Neuronal stem cell (in vitro differentiated cells): ENCODE measurements at regions not wholly inside any gene's neighbourhood (a gene's known extent, or its start where the extent isn't known, plus 50 kb on each side); places are given as distances from the start of the nearest gene placed in this dataset.
"Not testable (repeated sequence)": the region's sequence is repeated elsewhere in the genome, so short reads cannot be mapped to it uniquely, and the experiment has no call there.

Experiments used
- DNase-seq: peaks from one replicate; pipeline ENCODE4 v3.0.0-alpha.2; 2013; ENCODE audit warnings: low spot score
- H2AFZ ChIP-seq: one replicate; pipeline ENCODE4 v1.6.1; 2013; ENCODE audit warnings: mild to moderate bottlenecking, low read length, inconsistent platforms
- H2AK5ac ChIP-seq: 2 replicates; pipeline ENCODE4 v1.6.1; 2013; ENCODE audit warnings: low read depth, mild to moderate bottlenecking, inconsistent platforms, low read length, moderate library complexity, mixed read lengths
- H2BK120ac ChIP-seq: 2 replicates; pipeline ENCODE4 v1.6.1; 2013; ENCODE audit warnings: low read depth, mild to moderate bottlenecking, inconsistent platforms, low read length, moderate library complexity, mixed read lengths
- H2BK12ac ChIP-seq: one replicate; pipeline ENCODE4 v1.6.1; 2013; ENCODE audit warnings: low read length, inconsistent platforms
- H2BK15ac ChIP-seq: 2 replicates; pipeline ENCODE4 v1.6.1; 2013; ENCODE audit warnings: mild to moderate bottlenecking, low read length, inconsistent platforms, mixed read lengths
- H2BK5ac ChIP-seq: one replicate; pipeline ENCODE4 v1.6.1; 2013; ENCODE audit warnings: inconsistent platforms, mild to moderate bottlenecking, low read length, moderate library complexity
- H3K14ac ChIP-seq: one replicate; pipeline ENCODE4 v1.6.1; 2013; ENCODE audit warnings: low read length, inconsistent platforms
- H3K18ac ChIP-seq: 2 replicates; pipeline ENCODE4 v1.6.1; 2013; ENCODE audit warnings: low read length, inconsistent platforms
- H3K23ac ChIP-seq: 2 replicates; pipeline ENCODE4 v1.6.1; 2013; ENCODE audit warnings: low read depth, mild to moderate bottlenecking, mixed read lengths, low read length, inconsistent platforms; ENCODE audit not compliant: poor library complexity
- H3K27ac ChIP-seq: replicated peaks from 3 replicates; pipeline ENCODE4 v1.5.1; 2013; ENCODE audit warnings: low read length, inconsistent platforms
- H3K27me3 ChIP-seq, 3 experiments: 2 replicates each; pipeline ENCODE4 v1.6.1; 2013; ENCODE audit warnings: low read length in 3 of 3, mild to moderate bottlenecking in 2 of 3, inconsistent platforms in 1 of 3, low read depth in 1 of 3, mixed read lengths in 1 of 3, moderate library complexity in 1 of 3; ENCODE audit not compliant: control insufficient read depth in 3 of 3, insufficient read depth in 3 of 3
- H3K36me3 ChIP-seq, 2 donors: replicated peaks in 1 of 2; 2 replicates each; pipeline ENCODE4 v1.6.1; 2013; ENCODE audit warnings: low read length in 2 of 2; ENCODE audit not compliant: control insufficient read depth in 2 of 2, insufficient read depth in 2 of 2
- H3K4ac ChIP-seq: 2 replicates; pipeline ENCODE4 v1.6.1; 2013; ENCODE audit warnings: inconsistent platforms, mild to moderate bottlenecking, low read length, moderate library complexity
- H3K4me1 ChIP-seq, 2 donors: 1 replicate in 1 of 2; 2 replicates in 1 of 2; pipeline ENCODE4 v1.6.1; 2013; ENCODE audit warnings: low read length in 2 of 2, low read depth in 1 of 2; ENCODE audit not compliant: control insufficient read depth in 2 of 2, insufficient read depth in 1 of 2
- H3K4me2 ChIP-seq: one replicate; pipeline ENCODE4 v1.6.1; 2013; ENCODE audit warnings: mild to moderate bottlenecking, low read length, inconsistent platforms; ENCODE audit not compliant: insufficient read depth, poor library complexity, severe bottlenecking
- H3K4me3 ChIP-seq, 2 donors: 2 replicates each; pipeline ENCODE4 v1.5.1; 2013; ENCODE audit warnings: low read length in 2 of 2, mild to moderate bottlenecking in 2 of 2, inconsistent platforms in 1 of 2, moderate library complexity in 1 of 2
- H3K79me1 ChIP-seq: one replicate; pipeline ENCODE4 v1.6.1; 2013; ENCODE audit warnings: low read depth, mild to moderate bottlenecking, inconsistent platforms, low read length, moderate library complexity
- H3K9ac ChIP-seq: one replicate; pipeline ENCODE4 v1.6.1; 2013; ENCODE audit warnings: mild to moderate bottlenecking, low read depth, low read length, inconsistent platforms; ENCODE audit not compliant: poor library complexity
- H3K9me3 ChIP-seq, 2 donors: replicated peaks in 1 of 2; 2 replicates each; pipeline versions ENCODE3 to v1.6.1; 2013; ENCODE audit warnings: low read length in 2 of 2, mild to moderate bottlenecking in 2 of 2, inconsistent platforms in 1 of 2, low read depth in 1 of 2, mixed read lengths in 1 of 2, moderate library complexity in 1 of 2; ENCODE audit not compliant: control insufficient read depth in 2 of 2, insufficient read depth in 1 of 2
- H4K8ac ChIP-seq: one replicate; pipeline ENCODE4 v1.6.1; 2013; ENCODE audit warnings: low read depth, mild to moderate bottlenecking, inconsistent platforms, low read length, moderate library complexity
- H4K91ac ChIP-seq: one replicate; pipeline ENCODE4 v1.6.1; 2013; ENCODE audit warnings: low read length, low read depth, mild to moderate bottlenecking, inconsistent platforms; ENCODE audit not compliant: poor library complexity
- WGBS, 2 donors: extraction: QIAGEN DNeasy Blood & Tissue Kit; methylation state at CpG; one replicate each; pipeline ENCODE4 v1.1.7; 2013; ENCODE audit warnings: missing lambda C conversion rate in 2 of 2, mixed read lengths in 1 of 2; ENCODE audit not compliant: insufficient read length in 2 of 2, insufficient replicate concordance in 1 of 2; ENCODE audit errors: extremely low coverage in 2 of 2; 5-methylcytosine and 5-hydroxymethylcytosine counted together

DNA sequence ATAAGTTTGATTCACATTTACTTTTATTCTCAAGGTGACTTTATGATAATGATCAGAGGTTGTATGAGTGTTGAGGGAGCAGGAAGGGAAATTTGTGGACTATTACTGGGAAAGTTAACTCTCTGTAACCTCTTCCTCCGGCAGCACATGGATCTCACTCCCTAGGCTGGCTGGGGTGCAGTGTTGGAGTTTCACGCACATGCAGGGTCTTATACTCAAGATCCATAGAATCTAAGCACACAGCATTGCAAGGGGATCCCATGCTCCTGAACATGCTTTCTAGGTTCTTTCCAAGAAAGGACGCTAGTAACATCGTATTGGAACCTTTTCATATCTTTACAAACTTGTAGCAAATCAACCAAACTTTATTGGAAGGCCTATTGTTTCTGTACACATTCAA, 757.6 kb upstream of the TPTE start:
- Histone ChIP-seq H3K27me3 (no peaks in the 10 kb centered on the region), H2BK15ac (no peak overlapping the region), H3K4me3 (no peak overlapping the region), H3K18ac (no peak overlapping the region), H2BK120ac (no peak overlapping the region), H3K4ac (no peak overlapping the region), H3K36me3 (no peaks in the 10 kb centered on the region), H3K9ac (no peak overlapping the region), H3K4me2 (no peak overlapping the region), H4K8ac (no peak overlapping the region), H2BK5ac (no peak overlapping the region), H3K9me3 (peaks cover 0 to 34% of the 10 kb centered on the region in 2 donors), H3K27ac (no peak overlapping the region), H3K14ac (no peak overlapping the region), H3K79me1 (peaks cover 2% of the 10 kb centered on the region), H3K23ac (no peak overlapping the region), H2BK12ac (no peak overlapping the region), H2AK5ac (no peak overlapping the region), H3K4me1 (no peaks in the 10 kb centered on the region), H2AFZ (no peak overlapping the region), H4K91ac (no peak overlapping the region)
- no peak for DNase-seq
- WGBS, 2 donors: no CpG with 5 or more reads among the region's 4 CpGs

DNA sequence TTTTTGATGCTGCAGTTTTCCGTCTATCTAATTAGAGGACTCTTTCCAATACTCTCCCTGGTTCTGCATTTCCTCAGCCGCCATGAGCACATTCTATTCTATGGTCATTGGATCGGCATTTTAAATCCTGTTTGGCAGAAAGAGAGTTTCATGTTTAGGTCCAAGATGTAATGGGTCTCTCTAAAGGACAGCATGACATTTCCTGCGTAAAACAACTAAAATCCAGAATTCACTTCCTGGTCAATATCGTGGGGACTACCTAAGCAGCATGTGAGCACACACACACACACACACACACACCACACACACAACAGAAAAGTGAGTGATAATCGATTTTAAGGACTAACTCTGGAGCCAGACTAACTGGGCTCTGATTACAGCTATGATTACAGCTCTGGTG, 757.1 kb upstream of the TPTE start:
- WGBS, 2 donors: no CpG with 5 or more reads among the region's 6 CpGs
- not testable (repeated sequence) for H4K91ac ChIP-seq, H2BK15ac ChIP-seq, H2BK120ac ChIP-seq, H4K8ac ChIP-seq, H3K14ac ChIP-seq, H2AFZ ChIP-seq, H3K36me3 ChIP-seq, H3K23ac ChIP-seq, H3K4ac ChIP-seq, H3K79me1 ChIP-seq, H3K4me1 ChIP-seq, H3K18ac ChIP-seq, H3K4me3 ChIP-seq, DNase-seq, H2AK5ac ChIP-seq, H2BK12ac ChIP-seq, H3K27ac ChIP-seq, H3K9ac ChIP-seq, H2BK5ac ChIP-seq, H3K27me3 ChIP-seq, H3K4me2 ChIP-seq
- peaks cover 0 to 30% of the 10 kb centered on the region in 2 donors for H3K9me3 ChIP-seq

DNA sequence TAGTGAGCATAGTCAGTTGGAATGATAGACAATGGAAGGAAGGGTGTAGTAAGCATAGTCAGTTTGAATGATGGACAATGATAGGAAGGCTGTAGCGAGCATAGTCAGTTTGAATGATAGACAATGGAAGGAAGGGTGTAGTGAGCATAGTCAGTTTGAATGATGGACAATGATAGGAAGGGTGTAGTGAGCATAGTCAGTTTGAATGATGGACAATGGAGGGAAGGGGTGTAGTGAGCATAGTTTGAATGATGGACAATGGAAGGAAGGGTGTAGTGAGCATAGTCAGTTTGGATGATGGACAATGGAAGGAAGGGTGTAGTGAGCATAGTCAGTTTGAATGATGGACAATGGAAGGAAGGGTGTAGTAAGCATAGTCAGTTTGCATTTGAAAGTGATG, 755.8 kb upstream of the TPTE start:
- not testable (repeated sequence) for H2BK12ac ChIP-seq, H3K18ac ChIP-seq, H3K4me2 ChIP-seq, H3K14ac ChIP-seq, DNase-seq, H2BK120ac ChIP-seq, H2BK15ac ChIP-seq, H4K91ac ChIP-seq, H2BK5ac ChIP-seq, H2AK5ac ChIP-seq, H3K4ac ChIP-seq, H3K79me1 ChIP-seq, H3K27me3 ChIP-seq, H3K4me3 ChIP-seq, H2AFZ ChIP-seq, H3K23ac ChIP-seq, H3K36me3 ChIP-seq, H3K4me1 ChIP-seq, H3K27ac ChIP-seq, H3K9ac ChIP-seq, H4K8ac ChIP-seq
- peaks cover 0 to 29% of the 10 kb centered on the region in 2 donors for H3K9me3 ChIP-seq
- no CpG with 5 or more reads among the region's 1 CpG for WGBS, 2 donors

- H3K9me3 ChIP-seq: peaks cover 0 to 23% of the 10 kb centered on the region in 2 donors
- WGBS, 2 donors: no CpG with 5 or more reads among the region's 19 CpGs
Observed at GRCh38 chr21:9766890-9767591, 754.3 kb upstream of the TPTE start.

More at GRCh38 chr21:9766890-9767591, 754.3 kb upstream of the TPTE start:
- H2BK5ac ChIP-seq, H4K8ac ChIP-seq, H3K27ac ChIP-seq, H3K36me3 ChIP-seq, H3K4me3 ChIP-seq, H3K79me1 ChIP-seq, H2AFZ ChIP-seq, H2BK15ac ChIP-seq, H3K14ac ChIP-seq, H3K4ac ChIP-seq, H3K27me3 ChIP-seq, H4K91ac ChIP-seq, DNase-seq, H3K9ac ChIP-seq, H3K4me2 ChIP-seq, H2AK5ac ChIP-seq, H2BK12ac ChIP-seq, H3K18ac ChIP-seq, H3K4me1 ChIP-seq, H2BK120ac ChIP-seq: not testable (repeated sequence)
- H3K23ac ChIP-seq: peak overlapping the region; percentile 61
